SK-MEL-5 (cell line): ENCODE measurements at regions not wholly inside any gene's neighbourhood (a gene's known extent, or its start where the extent isn't known, plus 50 kb on each side); places are given as distances from the start of the nearest gene placed in this dataset.
A peak's percentile ranks its signal among the peaks of the same experiment; 100 is the strongest.

Experiments used
- DNase-seq: peaks from one replicate; pipeline ENCODE4 v3.0.0-alpha.2; 2016; ENCODE audit warnings: low read depth, low spot score
- in situ Hi-C: cut with HindIII; loops from 2 replicates; pipeline ENCODE4 v1.10.0; 2016; ENCODE audit warnings: low sequenced_read_pairs, high pct_unique_total_duplicates, low pct_unique_long_range_greater_than_20kb

GRCh38 chr3:72345980-72346379, 502.3 kb downstream of the SHQ1 start:
- in situ Hi-C loops, result no loop called here
- no peak for DNase-seq

GRCh38 chr3:72345237-72345878, 502.9 kb downstream of the SHQ1 start:
- no peak for DNase-seq
- in situ Hi-C loops, result no loop called here

GRCh38 chr3:72344647-72345046, 503.6 kb downstream of the SHQ1 start:
- in situ Hi-C loops, result no loop called here
- no peak for DNase-seq

GRCh38 chr3:72344236-72344635, 504.0 kb downstream of the SHQ1 start:
- in situ Hi-C loops, result no loop called here
- DNase-seq, result no peak

GRCh38 chr3:72343078-72343477, 505.2 kb downstream of the SHQ1 start:
- in situ Hi-C loops, result no loop called here
- no peak for DNase-seq

- DNase-seq, result no peak
- in situ Hi-C loops, result no loop called here
Measured at GRCh38 chr3:72342450-72342849, 505.8 kb downstream of the SHQ1 start.

- in situ Hi-C loops, result no loop called here
- no peak for DNase-seq
Measured at GRCh38 chr3:72341920-72342319, 506.3 kb downstream of the SHQ1 start.

- in situ Hi-C loops, result no loop called here
- no peak for DNase-seq
Measured at GRCh38 chr3:72341380-72341770, 506.9 kb downstream of the SHQ1 start.

- in situ Hi-C loops, result no loop called here
- DNase-seq, result no peak
Measured at GRCh38 chr3:72340476-72341379, 507.5 kb downstream of the SHQ1 start.

- in situ Hi-C loops, result no loop called here
Measured at GRCh38 chr3:72340056-72340455, 508.2 kb downstream of the SHQ1 start.

GRCh38 chr3:72339670-72340030, 508.6 kb downstream of the SHQ1 start:
- no peak for DNase-seq
- in situ Hi-C loops, result no loop called here

More at GRCh38 chr3:72340056-72340455, 508.2 kb downstream of the SHQ1 start:
- no peak for DNase-seq

- in situ Hi-C loops, result no loop called here
- DNase-seq, result peak; percentile 73
Measured at GRCh38 chr3:72338942-72339669, 509.1 kb downstream of the SHQ1 start.

GRCh38 chr3:72338082-72338941, 509.9 kb downstream of the SHQ1 start:
- in situ Hi-C loops, result no loop called here
- no peak for DNase-seq

- no peak for DNase-seq
- in situ Hi-C loops, result no loop called here
Measured at GRCh38 chr3:72337480-72337855, 510.8 kb downstream of the SHQ1 start.

- no peak for DNase-seq
- in situ Hi-C loops, result no loop called here
Measured at GRCh38 chr3:72336821-72337479, 511.3 kb downstream of the SHQ1 start.

GRCh38 chr3:72336114-72336651, 512.1 kb downstream of the SHQ1 start:
- no peak for DNase-seq
- in situ Hi-C loops, result no loop called here
